ENCODE measurements at regions not wholly inside any gene's neighbourhood (a gene's known extent, or its start where the extent isn't known, plus 50 kb on each side); places are given as distances from the start of the nearest gene placed in this dataset.

DNA sequence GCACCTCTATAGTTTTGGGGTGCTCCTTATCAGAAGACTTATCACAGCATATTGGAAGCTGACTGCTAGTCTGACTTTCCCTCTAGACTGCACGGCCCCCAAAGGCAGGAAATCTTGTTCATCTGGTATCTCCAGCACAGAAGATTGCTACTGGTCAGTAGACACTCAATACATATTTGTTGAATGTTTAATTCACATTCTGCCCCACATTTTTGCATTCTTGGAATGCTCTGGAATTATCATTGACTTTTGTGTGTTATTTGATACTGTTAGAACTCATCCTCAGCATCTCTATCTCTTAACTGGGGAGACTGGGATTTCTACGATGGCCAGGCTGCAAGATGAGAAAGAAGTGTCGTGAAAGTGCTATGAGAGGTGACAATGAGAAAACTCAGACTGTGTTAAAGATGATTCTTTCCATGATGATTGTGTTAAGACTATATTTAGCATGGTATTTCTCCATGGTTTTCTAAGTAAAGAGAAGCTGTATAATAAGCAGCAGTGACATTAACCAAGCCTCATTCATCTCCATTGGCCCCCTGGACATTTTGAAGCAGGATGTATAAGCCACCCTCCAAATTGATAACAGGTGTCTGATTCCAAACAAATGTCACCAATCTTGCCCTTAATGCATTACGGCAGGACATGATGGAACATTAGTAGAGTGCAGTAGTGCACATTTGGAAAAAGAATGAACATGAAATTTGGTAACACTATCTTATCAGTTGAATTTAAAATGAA, 440.9 kb downstream of the RFC3 start:
- TF ChIP-seq GATA2 (IDR thresholded peaks at IDR 0.05; ENCODE audit: low read depth, low read length) (0 out of 2 replicates have a peak, but pooled peaks have one; percentile 23), GATA3 (IDR thresholded peaks at IDR 0.05; ENCODE audit: low read depth, low read length) (no peak)

Data from SH-SY5Y (cell line).